IgD-negative memory B cell (primary cell): ENCODE measurements at regions not wholly inside any gene's neighbourhood (a gene's known extent, or its start where the extent isn't known, plus 50 kb on each side); places are given as distances from the start of the nearest gene placed in this dataset.
A peak's percentile ranks its signal among the peaks of the same experiment; 100 is the strongest.

Source experiments
- H3K27ac Mint-ChIP-seq, 3 donors: one replicate each; pipeline ENCODE4 v1.8.0; 2020 to 2022; ENCODE audit warnings: mild to moderate bottlenecking in 3 of 3, mixed read lengths in 3 of 3, moderate library complexity in 1 of 3
- H3K27me3 Mint-ChIP-seq: one replicate; pipeline ENCODE4 v1.8.0; 2021; ENCODE audit warnings: mixed read lengths
- H3K36me3 Mint-ChIP-seq: one replicate; pipeline ENCODE4 v1.8.0; 2020; ENCODE audit warnings: mild to moderate bottlenecking, mixed read lengths
- H3K4me1 Mint-ChIP-seq, 3 donors: one replicate each; pipeline ENCODE4 v1.8.0; 2020 to 2022; ENCODE audit warnings: mixed read lengths in 3 of 3, mild to moderate bottlenecking in 1 of 3
- H3K4me3 Mint-ChIP-seq, 4 donors: one replicate each; pipeline ENCODE4 v1.8.0; 2020 to 2022; ENCODE audit warnings: mild to moderate bottlenecking in 4 of 4, mixed read lengths in 4 of 4, moderate library complexity in 3 of 4
- H3K9me3 Mint-ChIP-seq, 3 donors: one replicate each; pipeline ENCODE4 v1.8.0; 2020 to 2021; ENCODE audit warnings: mixed read lengths in 3 of 3, mild to moderate bottlenecking in 1 of 3

- no peak overlapping the region for H3K27ac Mint-ChIP-seq
- H3K4me1 Mint-ChIP-seq = peaks cover 0 to under 1% (median under 1%) of the 10 kb centered on the region in 3 donors
- H3K27me3 Mint-ChIP-seq = peaks cover 12% of the 10 kb centered on the region
- no peak overlapping the region for H3K4me3 Mint-ChIP-seq
- H3K36me3 Mint-ChIP-seq = no peaks in the 10 kb centered on the region
- no peaks in the 10 kb centered on the region for H3K9me3 Mint-ChIP-seq
Observed at GRCh38 chr10:118844731-118845521, 90.2 kb upstream of the CACUL1 start.

GRCh38 chr10:118845776-118846175, 91.0 kb upstream of the CACUL1 start:
- H3K9me3 Mint-ChIP-seq = no peaks in the 10 kb centered on the region
- peaks cover 12% of the 10 kb centered on the region for H3K27me3 Mint-ChIP-seq
- no peaks in the 10 kb centered on the region for H3K36me3 Mint-ChIP-seq
- no peak overlapping the region for H3K27ac Mint-ChIP-seq
- no peaks in the 10 kb centered on the region for H3K4me1 Mint-ChIP-seq
- no peak overlapping the region for H3K4me3 Mint-ChIP-seq

- H3K36me3 Mint-ChIP-seq = no peaks in the 10 kb centered on the region
- H3K9me3 Mint-ChIP-seq = no peaks in the 10 kb centered on the region
- no peak overlapping the region for H3K27ac Mint-ChIP-seq
- H3K4me3 Mint-ChIP-seq = no peak overlapping the region
- H3K4me1 Mint-ChIP-seq = peaks cover 0 to 1% (median 0%) of the 10 kb centered on the region in 3 donors
- peaks cover 10% of the 10 kb centered on the region for H3K27me3 Mint-ChIP-seq
Observed at GRCh38 chr10:118850418-118851061, 95.8 kb upstream of the CACUL1 start.

- H3K27ac Mint-ChIP-seq = no peak overlapping the region
- H3K4me1 Mint-ChIP-seq = peaks cover 0 to 1% (median 0%) of the 10 kb centered on the region in 3 donors
- no peaks in the 10 kb centered on the region for H3K9me3 Mint-ChIP-seq
- H3K36me3 Mint-ChIP-seq = no peaks in the 10 kb centered on the region
- peaks cover 9% of the 10 kb centered on the region for H3K27me3 Mint-ChIP-seq
- H3K4me3 Mint-ChIP-seq = no peak overlapping the region
Observed at GRCh38 chr10:118851062-118852035, 96.6 kb upstream of the CACUL1 start.

GRCh38 chr10:118853916-118854315, 99.1 kb upstream of the CACUL1 start:
- Mint-ChIP-seq H3K9me3 (no peaks in the 10 kb centered on the region), H3K27ac (no peak overlapping the region), H3K4me3 (no peak overlapping the region), H3K4me1 (peaks cover 0 to 1% (median 0%) of the 10 kb centered on the region in 3 donors), H3K27me3 (peaks cover 8% of the 10 kb centered on the region), H3K36me3 (no peaks in the 10 kb centered on the region)

- H3K27me3 Mint-ChIP-seq = peaks cover 8% of the 10 kb centered on the region
- H3K9me3 Mint-ChIP-seq = no peaks in the 10 kb centered on the region
- H3K27ac Mint-ChIP-seq = no peak overlapping the region
- peaks cover 0 to 1% (median 0%) of the 10 kb centered on the region in 3 donors for H3K4me1 Mint-ChIP-seq
- H3K36me3 Mint-ChIP-seq = no peaks in the 10 kb centered on the region
- H3K4me3 Mint-ChIP-seq = peak overlapping the region in 1 of 4 donors; percentile 15
Observed at GRCh38 chr10:118856106-118856505, 101.3 kb upstream of the CACUL1 start.

GRCh38 chr10:118865998-118866693, 111.4 kb upstream of the CACUL1 start:
- Mint-ChIP-seq H3K27me3 (peaks cover 6% of the 10 kb centered on the region), H3K4me3 (no peak overlapping the region), H3K27ac (no peak overlapping the region), H3K9me3 (peaks cover 0 to 5% (median 3%) of the 10 kb centered on the region in 3 donors), H3K4me1 (no peaks in the 10 kb centered on the region), H3K36me3 (peaks cover 2% of the 10 kb centered on the region)

GRCh38 chr10:118867768-118868167, 113.0 kb upstream of the CACUL1 start:
- Mint-ChIP-seq H3K27ac (no peak overlapping the region), H3K4me3 (no peak overlapping the region), H3K36me3 (peaks cover 2% of the 10 kb centered on the region), H3K27me3 (peaks cover 6% of the 10 kb centered on the region), H3K4me1 (no peaks in the 10 kb centered on the region), H3K9me3 (no peaks in the 10 kb centered on the region)

GRCh38 chr10:118868589-118868988, 113.8 kb upstream of the CACUL1 start:
- Mint-ChIP-seq H3K4me1 (no peaks in the 10 kb centered on the region), H3K4me3 (no peak overlapping the region), H3K27me3 (peaks cover 8% of the 10 kb centered on the region), H3K36me3 (no peaks in the 10 kb centered on the region), H3K27ac (no peak overlapping the region), H3K9me3 (no peaks in the 10 kb centered on the region)

- Mint-ChIP-seq H3K36me3 (peaks cover 2% of the 10 kb centered on the region), H3K4me3 (no peak overlapping the region), H3K9me3 (peaks cover 2 to 5% (median 2%) of the 10 kb centered on the region in 3 donors), H3K27ac (no peak overlapping the region), H3K27me3 (peaks cover 18% of the 10 kb centered on the region), H3K4me1 (no peaks in the 10 kb centered on the region)
Observed at GRCh38 chr10:118870467-118871243, 115.9 kb upstream of the CACUL1 start.

- Mint-ChIP-seq H3K4me3 (no peak overlapping the region), H3K9me3 (peaks cover 5 to 9% (median 7%) of the 10 kb centered on the region in 3 donors), H3K4me1 (no peaks in the 10 kb centered on the region), H3K27ac (no peak overlapping the region), H3K36me3 (peaks cover 2% of the 10 kb centered on the region), H3K27me3 (peaks cover 17% of the 10 kb centered on the region)
Observed at GRCh38 chr10:118871244-118871865, 116.6 kb upstream of the CACUL1 start.

GRCh38 chr10:118873091-118873737, 118.4 kb upstream of the CACUL1 start:
- Mint-ChIP-seq H3K4me3 (no peak overlapping the region), H3K9me3 (peaks cover 7 to 13% (median 10%) of the 10 kb centered on the region in 3 donors), H3K27me3 (peaks cover 19% of the 10 kb centered on the region), H3K27ac (no peak overlapping the region), H3K4me1 (no peaks in the 10 kb centered on the region), H3K36me3 (peaks cover 2% of the 10 kb centered on the region)

GRCh38 chr10:118873738-118874105, 119.0 kb upstream of the CACUL1 start:
- Mint-ChIP-seq H3K4me1 (no peaks in the 10 kb centered on the region), H3K4me3 (no peak overlapping the region), H3K9me3 (peaks cover 7 to 13% (median 10%) of the 10 kb centered on the region in 3 donors), H3K27ac (no peak overlapping the region), H3K27me3 (peaks cover 19% of the 10 kb centered on the region), H3K36me3 (peaks cover 2% of the 10 kb centered on the region)
